GM12874 (cell line): ENCODE measurements at regions not wholly inside any gene's neighbourhood (a gene's known extent, or its start where the extent isn't known, plus 50 kb on each side); places are given as distances from the start of the nearest gene placed in this dataset.

Experiments
- TF ChIP-seq, protein P1 (sequence below): IDR thresholded peaks from 2 replicates; pipeline ENCODE4 v1.5.1; 2011; ENCODE audit warnings: low read depth, mild to moderate bottlenecking, control low read depth, low read length, moderate library complexity; ENCODE audit not compliant: insufficient read depth

DNA sequence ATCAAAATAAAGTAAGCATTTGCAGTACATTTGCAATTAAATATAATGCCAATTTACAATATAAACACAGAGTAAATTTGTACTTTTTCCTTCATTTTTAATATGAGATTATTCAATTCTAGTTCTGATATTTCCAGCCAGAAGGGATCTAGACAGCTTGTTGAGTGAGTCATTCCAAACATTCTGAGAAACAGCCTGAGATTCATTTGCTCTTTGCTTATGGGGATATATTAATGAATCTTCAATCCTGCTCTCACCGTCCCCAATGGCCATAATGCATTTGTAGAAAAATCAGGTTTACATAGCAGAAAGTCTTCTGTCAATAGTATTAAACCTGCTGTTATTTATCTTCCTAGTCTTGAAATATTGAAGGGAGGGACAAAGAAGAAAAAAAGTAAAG lies 554.2 kb downstream of the TUSC7 start:
- TF ChIP-seq, protein P1, sequence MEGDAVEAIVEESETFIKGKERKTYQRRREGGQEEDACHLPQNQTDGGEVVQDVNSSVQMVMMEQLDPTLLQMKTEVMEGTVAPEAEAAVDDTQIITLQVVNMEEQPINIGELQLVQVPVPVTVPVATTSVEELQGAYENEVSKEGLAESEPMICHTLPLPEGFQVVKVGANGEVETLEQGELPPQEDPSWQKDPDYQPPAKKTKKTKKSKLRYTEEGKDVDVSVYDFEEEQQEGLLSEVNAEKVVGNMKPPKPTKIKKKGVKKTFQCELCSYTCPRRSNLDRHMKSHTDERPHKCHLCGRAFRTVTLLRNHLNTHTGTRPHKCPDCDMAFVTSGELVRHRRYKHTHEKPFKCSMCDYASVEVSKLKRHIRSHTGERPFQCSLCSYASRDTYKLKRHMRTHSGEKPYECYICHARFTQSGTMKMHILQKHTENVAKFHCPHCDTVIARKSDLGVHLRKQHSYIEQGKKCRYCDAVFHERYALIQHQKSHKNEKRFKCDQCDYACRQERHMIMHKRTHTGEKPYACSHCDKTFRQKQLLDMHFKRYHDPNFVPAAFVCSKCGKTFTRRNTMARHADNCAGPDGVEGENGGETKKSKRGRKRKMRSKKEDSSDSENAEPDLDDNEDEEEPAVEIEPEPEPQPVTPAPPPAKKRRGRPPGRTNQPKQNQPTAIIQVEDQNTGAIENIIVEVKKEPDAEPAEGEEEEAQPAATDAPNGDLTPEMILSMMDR, result no peak

DNA sequence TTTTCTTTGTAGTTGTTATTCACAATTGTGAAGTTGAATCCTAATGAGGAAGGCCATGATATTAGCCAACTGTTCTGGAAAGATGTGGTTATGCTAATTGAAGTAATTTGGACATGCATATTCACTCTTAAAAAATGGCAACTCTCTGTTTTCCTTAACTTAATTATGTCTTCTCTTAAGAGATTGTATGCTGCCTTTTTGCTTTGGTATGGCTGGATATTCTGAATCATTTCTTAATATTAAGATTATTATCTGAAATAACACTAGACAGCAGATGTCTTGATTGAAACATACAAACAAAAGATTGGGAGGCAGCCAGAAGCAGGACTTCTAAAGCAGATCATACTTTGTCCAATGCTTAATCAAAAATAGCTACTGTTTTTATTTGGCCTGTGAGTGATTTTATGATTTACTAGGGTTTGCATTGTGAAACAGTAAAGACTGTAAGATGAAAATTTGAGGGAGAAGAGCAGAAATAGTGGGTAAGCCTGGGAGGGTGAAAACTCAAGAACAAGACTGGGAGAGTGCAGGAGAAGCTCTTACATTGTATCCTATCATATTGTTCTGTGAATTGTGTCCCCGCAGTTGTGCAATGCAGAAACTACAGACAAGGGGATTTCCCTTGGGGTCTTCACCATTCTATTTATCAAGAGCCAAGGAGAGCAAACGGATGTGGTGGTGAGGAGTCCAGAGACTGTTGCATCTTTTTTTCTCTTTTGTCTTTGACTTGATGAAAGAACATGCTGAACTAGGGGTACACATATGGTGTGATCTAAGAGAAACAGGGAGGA lies 554.8 kb downstream of the TUSC7 start:
- TF ChIP-seq, protein P1, result no peak

DNA sequence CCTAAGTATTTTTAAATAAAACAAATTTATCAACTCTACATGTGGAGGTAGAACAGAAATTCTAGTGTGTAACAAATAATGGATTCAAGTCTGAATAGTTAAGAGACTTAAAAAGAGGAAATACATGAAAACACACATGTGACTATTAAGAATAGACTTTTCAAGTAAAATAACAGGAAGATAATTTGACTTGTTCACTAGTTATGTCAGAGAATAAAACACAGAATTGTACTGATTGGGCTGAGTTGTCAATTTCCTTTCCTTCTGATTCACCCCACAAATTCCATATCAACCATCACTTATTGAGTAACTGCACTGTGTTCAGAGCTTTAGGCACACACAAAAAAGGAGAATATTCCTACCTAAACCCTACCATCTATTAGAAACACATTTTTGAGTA lies 557.2 kb downstream of the TUSC7 start:
- TF ChIP-seq, protein P1, result no peak

DNA sequence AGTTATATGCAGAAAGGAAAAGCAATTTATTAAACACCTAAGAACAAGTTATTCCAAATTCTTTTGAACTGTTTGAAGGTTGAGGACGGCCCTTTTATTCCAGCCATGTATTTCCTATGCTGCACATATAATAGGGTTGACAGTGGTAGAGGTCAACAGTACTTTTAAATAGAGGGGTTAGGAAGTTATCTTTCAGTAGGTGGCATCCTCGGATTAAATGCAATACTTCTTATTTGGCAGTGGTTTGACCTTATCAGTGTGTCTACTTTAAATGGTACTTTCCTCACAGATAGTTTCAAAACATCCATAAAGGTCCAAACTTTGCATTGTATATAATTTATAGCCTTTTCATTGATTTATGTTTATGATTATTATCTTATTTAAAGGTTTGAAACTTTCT lies 558.7 kb downstream of the TUSC7 start:
- TF ChIP-seq, protein P1, result no peak

DNA sequence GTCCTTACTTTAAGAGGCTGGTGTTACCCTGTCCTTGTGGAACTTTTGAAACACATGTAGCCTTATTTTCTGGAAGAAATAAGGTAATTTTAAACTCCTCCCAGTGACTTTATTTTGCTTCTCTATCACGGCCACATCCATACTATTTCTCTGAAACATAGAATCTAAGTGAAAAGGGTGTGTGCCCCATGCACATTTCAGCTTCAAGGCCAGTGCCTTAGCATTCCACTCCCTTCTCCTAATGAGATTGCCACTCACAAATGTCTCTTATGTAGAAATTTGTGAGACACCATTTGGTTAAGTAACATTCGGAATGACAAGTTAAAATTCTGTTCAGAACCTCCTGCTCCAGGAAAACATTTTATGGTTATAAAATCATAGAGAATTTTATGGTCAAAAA lies 562.7 kb downstream of the TUSC7 start:
- TF ChIP-seq, protein P1, result no peak

DNA sequence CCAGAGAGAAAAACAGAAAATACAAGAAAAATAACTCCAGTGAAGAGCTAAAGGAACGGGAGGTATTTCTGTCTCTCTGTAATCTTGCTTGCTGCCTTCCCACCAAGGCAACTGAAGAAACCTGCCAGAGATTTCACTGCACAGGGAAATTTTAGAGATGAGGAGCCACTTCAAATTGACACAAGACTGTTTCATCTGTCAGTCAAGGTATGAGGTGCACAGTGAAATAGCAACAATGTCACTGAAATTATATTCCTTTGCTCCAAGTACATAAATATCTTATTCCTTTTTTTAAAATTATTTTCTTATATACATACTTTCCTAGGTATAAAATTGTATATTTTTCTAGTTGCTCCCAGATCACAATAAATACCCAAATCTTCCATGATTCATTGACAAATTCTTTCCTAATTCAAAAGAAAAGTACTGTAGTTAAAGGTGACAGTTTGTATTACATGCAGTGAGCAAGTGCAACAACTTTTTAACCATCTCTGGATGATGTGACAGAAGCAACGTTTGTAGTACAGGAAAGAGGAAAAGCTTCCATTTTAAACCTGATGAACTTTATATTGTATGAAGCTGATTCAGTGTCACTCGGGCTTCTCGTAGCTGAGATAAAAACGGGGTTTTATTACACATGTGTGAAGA lies 563.4 kb downstream of the TUSC7 start:
- TF ChIP-seq, protein P1, result no peak

- TF ChIP-seq, protein P1, result no peak
These were observed 568.2 kb downstream of the TUSC7 start for GRCh38 chr3:117277816-117278215.
